Gastrocnemius medialis (tissue), 4 donors: ENCODE measurements at regions not wholly inside any gene's neighbourhood (a gene's known extent, or its start where the extent isn't known, plus 50 kb on each side); places are given as distances from the start of the nearest gene placed in this dataset.

Source experiments
- POLR2A ChIP-seq, 2 donors: fragments of 450-650 bp; IDR thresholded peaks; one replicate each; pipeline ENCODE4 v1.6.1; 2017; ENCODE audit warnings: antibody characterized with exemption in 2 of 2, mild to moderate bottlenecking in 2 of 2, moderate library complexity in 2 of 2
- TF ChIP-seq, protein P1 (sequence below), 5 experiments: fragments of 450-650 bp in 3 of 5; fragments of 200-600 bp in 2 of 5; sonication (generic) in 2 of 5; IDR thresholded peaks in 4 of 5; conservative IDR thresholded peaks in 1 of 5; 1 replicate in 4 of 5; 2 replicates in 1 of 5; pipeline ENCODE4 v1.5.1; 2016 to 2019; ENCODE audit warnings: antibody characterized with exemption in 5 of 5, mild to moderate bottlenecking in 3 of 5, moderate library complexity in 3 of 5

DNA sequence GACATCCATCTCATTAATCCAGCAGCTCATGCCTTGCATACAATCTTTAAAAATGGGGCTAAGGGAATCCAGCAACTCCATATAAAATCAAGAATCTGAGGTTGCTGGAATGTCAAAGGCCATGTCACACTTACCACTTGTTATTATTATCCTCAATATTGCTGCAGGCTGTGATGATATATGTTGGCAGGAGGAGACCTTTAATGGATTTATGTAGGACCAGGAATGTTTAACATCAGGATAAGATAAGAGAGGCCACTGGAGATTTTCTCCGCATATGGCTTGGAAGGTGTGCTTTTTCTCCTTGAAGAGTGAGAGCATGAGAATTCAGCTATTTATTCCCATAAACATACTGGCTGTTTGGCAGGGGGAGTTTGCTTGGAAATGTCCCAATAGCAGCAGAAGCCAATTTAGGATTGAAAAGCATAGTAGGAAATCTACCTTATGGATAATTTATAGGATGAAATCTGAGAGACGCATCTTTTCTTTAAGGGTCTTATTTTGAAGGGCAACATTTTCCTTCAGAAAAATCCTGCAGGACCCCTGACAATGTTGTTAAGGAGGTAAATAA lies 481.4 kb downstream of the AGTPBP1 start:
- TF ChIP-seq, protein P1, sequence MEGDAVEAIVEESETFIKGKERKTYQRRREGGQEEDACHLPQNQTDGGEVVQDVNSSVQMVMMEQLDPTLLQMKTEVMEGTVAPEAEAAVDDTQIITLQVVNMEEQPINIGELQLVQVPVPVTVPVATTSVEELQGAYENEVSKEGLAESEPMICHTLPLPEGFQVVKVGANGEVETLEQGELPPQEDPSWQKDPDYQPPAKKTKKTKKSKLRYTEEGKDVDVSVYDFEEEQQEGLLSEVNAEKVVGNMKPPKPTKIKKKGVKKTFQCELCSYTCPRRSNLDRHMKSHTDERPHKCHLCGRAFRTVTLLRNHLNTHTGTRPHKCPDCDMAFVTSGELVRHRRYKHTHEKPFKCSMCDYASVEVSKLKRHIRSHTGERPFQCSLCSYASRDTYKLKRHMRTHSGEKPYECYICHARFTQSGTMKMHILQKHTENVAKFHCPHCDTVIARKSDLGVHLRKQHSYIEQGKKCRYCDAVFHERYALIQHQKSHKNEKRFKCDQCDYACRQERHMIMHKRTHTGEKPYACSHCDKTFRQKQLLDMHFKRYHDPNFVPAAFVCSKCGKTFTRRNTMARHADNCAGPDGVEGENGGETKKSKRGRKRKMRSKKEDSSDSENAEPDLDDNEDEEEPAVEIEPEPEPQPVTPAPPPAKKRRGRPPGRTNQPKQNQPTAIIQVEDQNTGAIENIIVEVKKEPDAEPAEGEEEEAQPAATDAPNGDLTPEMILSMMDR (IDR thresholded peaks at IDR 0.05 in 4 of 5, conservative IDR thresholded peaks at IDR 0.05 in 1 of 5) = no peak
- TF ChIP-seq POLR2A (IDR thresholded peaks at IDR 0.05) = no peak
